Pancreas (tissue), 10 donors: ENCODE measurements at regions not wholly inside any gene's neighbourhood (a gene's known extent, or its start where the extent isn't known, plus 50 kb on each side); places are given as distances from the start of the nearest gene placed in this dataset.

Source experiments
- ATAC-seq, 4 donors: fragments of 200-7000 bp; cut with Tn5 transposase; one replicate each; pipeline versions ENCODE4 v1.8.0 to v1.9.1; 2020; ENCODE audit warnings: mild to moderate bottlenecking in 4 of 4, moderate library complexity in 4 of 4
- DNase-seq, 6 donors: peaks; one replicate each; pipeline ENCODE4 v3.0.0-alpha.2; 2020
- FAIRE-seq: peaks from 2 replicates; lab custom pipeline; 2012; peaks lifted over from hg19 to GRCh38; lab: Jason Lieb, UNC
- H3K27ac ChIP-seq, 4 donors: fragments of 200-600 bp; sonication (generic); 1 replicate in 3 of 4; 2 replicates in 1 of 4; pipeline versions ENCODE4 v1.5.0 to v1.8.0; 2020
- H3K27me3 ChIP-seq, 4 donors: fragments of 200-600 bp; one replicate each; pipeline ENCODE4 v1.8.0; 2021
- H3K36me3 ChIP-seq, 3 donors: fragments of 200-600 bp; sonication (generic) in 1 of 3; one replicate each; pipeline versions ENCODE4 v1.5.0 to v1.8.0; 2020 to 2021
- H3K4me1 ChIP-seq, 3 donors: fragments of 200-600 bp; one replicate each; pipeline ENCODE4 v1.8.0; 2021
- H3K4me3 ChIP-seq, 4 donors: fragments of 200-600 bp; sonication (generic) in 2 of 4; one replicate each; pipeline versions ENCODE4 v1.5.0 to v1.8.0; 2020 to 2021
- H3K9me3 ChIP-seq, 4 donors: fragments of 200-600 bp; one replicate each; pipeline ENCODE4 v1.8.0; 2021
- CTCF ChIP-seq, 4 donors: fragments of 200-600 bp; sonication (generic) in 3 of 4; IDR thresholded peaks; one replicate each; pipeline versions ENCODE4 v1.5.0 to v1.8.0; 2021; ENCODE audit warnings: antibody characterized with exemption in 4 of 4
- WGBS, 2 donors: extraction: QIAGEN DNeasy Blood & Tissue Kit; methylation state at CpG; one replicate each; pipeline ENCODE4 v1.1.7; 2013; 5-methylcytosine and 5-hydroxymethylcytosine counted together
- intact Hi-C, 3 donors: fragments of 100-400 bp; cut with DNase I; formaldehyde crosslinking; loops; one replicate each; pipeline versions ENCODE4 v1.11.1 to v1.14.2; 2022
- donor health status: healthy with polysubstance abuse.
- donor health status: DM: no; HTN: no; CAD: no; lungs with moderate emphysema.
- donor health status: DM: no; HTN: no; CAD: no.
- donor health status: control.
- donor health status: control.
- donor health status: Bipolar disorder and iron deficiency.
- donor health status: DM: yes; HTN: yes; CAD: no.
- donor health status: DM: no; HTN: no; CAD: no.
- donor health status: DM: no; HTN: no; CAD: no.
- donor health status: DM: yes; HTN: yes; CAD: no.

GRCh38 chr2:167454036-167454435 lies 565.8 kb downstream of the XIRP2 start:
- WGBS, 2 donors: 89 to 91% methylated on average over 13 of the region's 13 CpGs
- Histone ChIP-seq H3K27me3 (no peaks in the 10 kb centered on the region), H3K4me3 (no peak overlapping the region), H3K27ac (no peak overlapping the region), H3K4me1 (no peaks in the 10 kb centered on the region), H3K9me3 (no peaks in the 10 kb centered on the region), H3K36me3 (no peaks in the 10 kb centered on the region)
- intact Hi-C loops: no loop called here
- FAIRE-seq (no peak), DNase-seq (no peak), ATAC-seq (no peak)
- no peak for TF ChIP-seq CTCF (IDR thresholded peaks at IDR 0.05)

GRCh38 chr2:167451496-167452289 lies 563.4 kb downstream of the XIRP2 start:
- Histone ChIP-seq H3K27me3 (no peaks in the 10 kb centered on the region), H3K4me3 (no peak overlapping the region), H3K9me3 (no peaks in the 10 kb centered on the region), H3K4me1 (no peaks in the 10 kb centered on the region), H3K27ac (no peak overlapping the region), H3K36me3 (no peaks in the 10 kb centered on the region)
- intact Hi-C loops: no loop called here
- TF ChIP-seq CTCF (IDR thresholded peaks at IDR 0.05): no peak
- 71 to 77% methylated on average over 9 of the region's 9 CpGs for WGBS, 2 donors
- FAIRE-seq (no peak), DNase-seq (no peak), ATAC-seq (no peak)

- Histone ChIP-seq H3K36me3 (no peaks in the 10 kb centered on the region), H3K9me3 (no peaks in the 10 kb centered on the region), H3K4me3 (no peak overlapping the region), H3K27ac (no peak overlapping the region), H3K4me1 (no peaks in the 10 kb centered on the region), H3K27me3 (no peaks in the 10 kb centered on the region)
- DNase-seq (no peak), ATAC-seq (no peak), FAIRE-seq (no peak)
- no peak for TF ChIP-seq CTCF (IDR thresholded peaks at IDR 0.05)
- intact Hi-C loops: no loop called here
Observed at GRCh38 chr2:167450364-167450763, 562.1 kb downstream of the XIRP2 start.

- no peak for FAIRE-seq
- Histone ChIP-seq H3K36me3 (no peaks in the 10 kb centered on the region), H3K9me3 (no peaks in the 10 kb centered on the region), H3K27ac (no peak overlapping the region), H3K4me3 (no peak overlapping the region), H3K4me1 (no peaks in the 10 kb centered on the region), H3K27me3 (no peaks in the 10 kb centered on the region)
- ATAC-seq: no peak
- intact Hi-C loops: no loop called here
- DNase-seq: no peak
- no peak for TF ChIP-seq CTCF (IDR thresholded peaks at IDR 0.05)
Observed at GRCh38 chr2:167440382-167440781, 552.1 kb downstream of the XIRP2 start.

DNA sequence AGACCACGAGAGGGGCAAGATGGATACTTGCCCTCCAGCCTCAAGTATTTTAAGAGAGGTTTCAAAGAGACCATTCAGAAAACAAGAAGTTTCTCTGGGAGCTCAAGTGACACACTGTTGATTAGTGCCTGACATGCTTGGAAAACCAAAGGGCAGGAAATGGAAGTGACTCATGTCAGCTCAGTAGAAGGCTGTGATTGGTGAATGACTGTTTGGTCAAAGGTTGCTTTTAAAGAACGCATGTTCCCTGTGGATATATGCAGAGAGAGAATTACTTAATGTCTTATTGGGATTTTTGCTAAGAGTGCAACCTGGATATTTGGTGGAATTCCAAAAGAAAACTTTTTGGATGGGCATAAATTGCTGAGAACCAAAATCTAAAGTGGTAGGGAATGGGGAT lies 549.9 kb downstream of the XIRP2 start:
- H3K27ac ChIP-seq: no peak overlapping the region
- H3K4me3 ChIP-seq: no peak overlapping the region
- no peaks in the 10 kb centered on the region for H3K4me1 ChIP-seq
- intact Hi-C loops: no loop called here
- 61 to 77% methylated on average over 2 of the region's 2 CpGs for WGBS, 2 donors
- ATAC-seq (no peak), DNase-seq (no peak), FAIRE-seq (no peak)
- no peak for TF ChIP-seq CTCF (IDR thresholded peaks at IDR 0.05)
- no peaks in the 10 kb centered on the region for H3K27me3 ChIP-seq
- no peaks in the 10 kb centered on the region for H3K9me3 ChIP-seq
- no peaks in the 10 kb centered on the region for H3K36me3 ChIP-seq
